GM21825 (cell line): ENCODE measurements at regions not wholly inside any gene's neighbourhood (a gene's known extent, or its start where the extent isn't known, plus 50 kb on each side); places are given as distances from the start of the nearest gene placed in this dataset.
"Not testable (repeated sequence)": the region's sequence is repeated elsewhere in the genome, so short reads cannot be mapped to it uniquely, and the experiment has no call there.

ENCODE experiments used
- ATAC-seq: cut with Tn5 transposase; IDR thresholded peaks from one replicate; pipeline ENCODE4 v1.9.1; 2021; ENCODE audit warnings: mild to moderate bottlenecking, moderate library complexity; ENCODE audit not compliant: unreplicated experiment

GRCh38 chr4:164615964-164616363 is 138.0 kb upstream of the SMIM31 start:
- no peak for ATAC-seq

- ATAC-seq = no peak
Measured at GRCh38 chr4:164616961-164617360, 137.0 kb upstream of the SMIM31 start.

GRCh38 chr4:164617426-164617825 is 136.5 kb upstream of the SMIM31 start:
- no peak for ATAC-seq

GRCh38 chr4:164617911-164618310 is 136.0 kb upstream of the SMIM31 start:
- no peak for ATAC-seq

- no peak for ATAC-seq
Measured at GRCh38 chr4:164621886-164622521, 131.9 kb upstream of the SMIM31 start.

- ATAC-seq = no peak
Measured at GRCh38 chr4:164623099-164623498, 130.8 kb upstream of the SMIM31 start.

- ATAC-seq = no peak
Measured at GRCh38 chr4:164639001-164639400, 114.9 kb upstream of the SMIM31 start.

- no peak for ATAC-seq
Measured at GRCh38 chr4:164648151-164648848, 105.6 kb upstream of the SMIM31 start.

GRCh38 chr4:164648849-164649212 is 105.1 kb upstream of the SMIM31 start:
- no peak for ATAC-seq

- ATAC-seq = no peak
Measured at GRCh38 chr4:164659765-164660164, 94.2 kb upstream of the SMIM31 start.

GRCh38 chr4:164676152-164676551 is 77.8 kb upstream of the SMIM31 start:
- not testable (repeated sequence) for ATAC-seq

GRCh38 chr4:164683040-164683439 is 70.9 kb upstream of the SMIM31 start:
- no peak for ATAC-seq

- ATAC-seq = no peak
Measured at GRCh38 chr4:164695650-164696049, 58.3 kb upstream of the SMIM31 start.

GRCh38 chr4:164700471-164700870 is 53.5 kb upstream of the SMIM31 start:
- no peak for ATAC-seq

GRCh38 chr4:164701665-164702064 is 52.3 kb upstream of the SMIM31 start:
- peak; percentile 70 for ATAC-seq
